ENCODE measurements at regions not wholly inside any gene's neighbourhood (a gene's known extent, or its start where the extent isn't known, plus 50 kb on each side); places are given as distances from the start of the nearest gene placed in this dataset.

GRCh38 chr2:136351684-136352083 is 233.7 kb upstream of the CXCR4 start:
- no peak for TF ChIP-seq CTCF (optimal IDR thresholded peaks at IDR 0.05 in 1 of 3, IDR thresholded peaks at IDR 0.05 in 1 of 3, conservative IDR thresholded peaks at IDR 0.05 in 1 of 3; ENCODE audit: extremely low read depth in 1 of 3, insufficient read depth in 2 of 3, low read length in 3 of 3)
- no peak for TF ChIP-seq EZH2 (IDR thresholded peaks at IDR 0.05; ENCODE audit: low read length)

Data from keratinocyte (primary cell).